ENCODE measurements at regions not wholly inside any gene's neighbourhood (a gene's known extent, or its start where the extent isn't known, plus 50 kb on each side); places are given as distances from the start of the nearest gene placed in this dataset.

- no peaks in the 10 kb centered on the region for H3K36me3 ChIP-seq
- no peak for TF ChIP-seq CTCF (IDR thresholded peaks at IDR 0.05; ENCODE audit: low read depth, low read length)
These were observed 319.1 kb downstream of the MED10 start for GRCh38 chr5:6059137-6059800.

GRCh38 chr5:6058055-6058715 lies 320.2 kb downstream of the MED10 start:
- H3K9me3 ChIP-seq (ENCODE audit: severe bottlenecking) = peaks cover 3% of the 10 kb centered on the region
- TF ChIP-seq CTCF (IDR thresholded peaks at IDR 0.05; ENCODE audit: low read depth, low read length) = no peak
- no peak for DNase-seq

More at GRCh38 chr5:6059137-6059800, 319.1 kb downstream of the MED10 start:
- DNase-seq = no peak
- H3K27ac ChIP-seq = no peak overlapping the region
- peaks cover 97% of the 10 kb centered on the region for H3K27me3 ChIP-seq (ENCODE audit: insufficient read depth, low read depth, severe bottlenecking)
- H3K4me3 ChIP-seq (ENCODE audit: low read depth, low read length) = no peak overlapping the region
- peaks cover 3% of the 10 kb centered on the region for H3K9me3 ChIP-seq (ENCODE audit: severe bottlenecking)

DNA sequence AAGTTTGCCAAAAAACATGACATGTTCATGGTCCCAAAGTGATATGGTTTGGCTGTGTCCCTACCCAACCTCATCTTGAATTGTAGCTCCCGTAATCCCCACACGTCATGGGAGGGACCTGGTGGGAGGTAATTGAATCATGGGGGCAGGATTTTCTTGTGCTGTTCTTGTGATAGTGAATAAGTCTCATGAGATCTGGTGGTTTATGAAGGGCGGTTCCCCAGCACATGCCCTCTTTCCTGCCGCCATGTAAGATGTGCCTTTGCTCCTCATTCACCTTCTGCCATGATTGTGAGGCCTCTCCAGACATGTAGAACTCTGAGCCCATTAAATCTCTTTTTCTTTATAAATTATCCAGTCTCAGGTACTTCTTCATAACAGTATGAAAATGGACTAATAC lies 322.1 kb downstream of the MED10 start:
- Histone ChIP-seq H3K4me3 (ENCODE audit: low read depth, low read length) (no peak overlapping the region), H3K36me3 (no peaks in the 10 kb centered on the region), H3K27me3 (ENCODE audit: insufficient read depth, low read depth, severe bottlenecking) (peaks cover 97% of the 10 kb centered on the region), H3K27ac (no peak overlapping the region), H3K9me3 (ENCODE audit: severe bottlenecking) (peaks cover 3% of the 10 kb centered on the region)
- no peak for DNase-seq
- no peak for TF ChIP-seq CTCF (IDR thresholded peaks at IDR 0.05; ENCODE audit: low read depth, low read length)

More at GRCh38 chr5:6058055-6058715, 320.2 kb downstream of the MED10 start:
- no peak overlapping the region for H3K27ac ChIP-seq
- peaks cover 97% of the 10 kb centered on the region for H3K27me3 ChIP-seq (ENCODE audit: insufficient read depth, low read depth, severe bottlenecking)
- H3K36me3 ChIP-seq = no peaks in the 10 kb centered on the region
- H3K4me3 ChIP-seq (ENCODE audit: low read depth, low read length) = no peak overlapping the region

GRCh38 chr5:6049662-6050061 lies 328.7 kb downstream of the MED10 start:
- H3K27me3 ChIP-seq (ENCODE audit: insufficient read depth, low read depth, severe bottlenecking) = peaks cover 95% of the 10 kb centered on the region
- no peak for TF ChIP-seq CTCF (IDR thresholded peaks at IDR 0.05; ENCODE audit: low read depth, low read length)

DNA sequence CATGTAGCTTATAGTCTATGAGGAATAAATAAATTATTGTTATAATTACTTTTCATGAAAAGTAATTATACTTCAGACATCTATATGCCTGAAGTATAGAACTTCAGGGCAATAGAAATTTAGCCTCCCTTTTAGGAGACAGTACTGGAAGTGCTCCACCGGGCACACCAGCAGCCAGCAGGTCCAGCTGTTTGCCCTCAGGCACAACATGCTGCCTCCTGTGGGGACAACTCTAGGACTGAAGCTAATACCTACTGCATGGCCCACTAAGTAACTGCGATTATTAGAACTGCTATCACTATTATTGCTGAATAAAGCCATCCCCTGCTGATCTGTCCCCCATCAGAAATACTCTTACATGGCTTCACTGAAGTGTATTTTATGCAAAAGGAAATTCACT lies 329.6 kb downstream of the MED10 start:
- no peak for DNase-seq
- TF ChIP-seq CTCF (IDR thresholded peaks at IDR 0.05; ENCODE audit: low read depth, low read length) = no peak
- Histone ChIP-seq H3K27ac (no peak overlapping the region), H3K36me3 (no peaks in the 10 kb centered on the region), H3K9me3 (ENCODE audit: severe bottlenecking) (peaks cover 4% of the 10 kb centered on the region), H3K4me3 (ENCODE audit: low read depth, low read length) (no peak overlapping the region), H3K27me3 (ENCODE audit: insufficient read depth, low read depth, severe bottlenecking) (peaks cover 95% of the 10 kb centered on the region)

More at GRCh38 chr5:6049662-6050061, 328.7 kb downstream of the MED10 start:
- no peak for DNase-seq
- no peak overlapping the region for H3K4me3 ChIP-seq (ENCODE audit: low read depth, low read length)
- H3K9me3 ChIP-seq (ENCODE audit: severe bottlenecking) = peaks cover 4% of the 10 kb centered on the region
- H3K27ac ChIP-seq = no peak overlapping the region
- H3K36me3 ChIP-seq = no peaks in the 10 kb centered on the region
